ENCODE measurements at regions not wholly inside any gene's neighbourhood (a gene's known extent, or its start where the extent isn't known, plus 50 kb on each side); places are given as distances from the start of the nearest gene placed in this dataset.

DNA sequence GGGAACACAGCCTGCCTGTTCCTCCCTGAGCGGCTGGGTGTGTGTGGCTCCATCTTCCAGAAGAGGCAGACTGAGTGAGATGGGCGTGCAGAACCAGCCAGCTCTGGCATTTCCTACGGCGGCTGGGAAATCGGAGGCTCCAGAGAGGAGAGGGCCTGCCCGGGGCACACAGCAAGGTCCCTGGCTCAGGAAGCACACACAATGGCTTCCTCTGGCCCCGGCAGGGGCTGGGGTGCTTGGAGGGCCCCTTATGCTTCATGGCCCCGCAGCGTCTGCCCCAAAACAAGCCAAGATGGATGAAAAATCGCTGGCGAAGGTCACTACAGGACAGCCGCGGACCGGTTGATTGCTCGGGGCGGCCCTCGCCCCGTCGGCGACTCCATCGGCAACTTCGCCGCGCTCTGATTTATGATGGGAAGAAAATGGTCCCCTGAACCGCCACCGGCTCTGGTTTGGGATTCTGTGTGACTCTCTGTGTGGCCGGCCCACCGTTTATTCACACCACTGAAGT, 191.5 kb upstream of the C14orf180 start:
- TF ChIP-seq, protein P1, sequence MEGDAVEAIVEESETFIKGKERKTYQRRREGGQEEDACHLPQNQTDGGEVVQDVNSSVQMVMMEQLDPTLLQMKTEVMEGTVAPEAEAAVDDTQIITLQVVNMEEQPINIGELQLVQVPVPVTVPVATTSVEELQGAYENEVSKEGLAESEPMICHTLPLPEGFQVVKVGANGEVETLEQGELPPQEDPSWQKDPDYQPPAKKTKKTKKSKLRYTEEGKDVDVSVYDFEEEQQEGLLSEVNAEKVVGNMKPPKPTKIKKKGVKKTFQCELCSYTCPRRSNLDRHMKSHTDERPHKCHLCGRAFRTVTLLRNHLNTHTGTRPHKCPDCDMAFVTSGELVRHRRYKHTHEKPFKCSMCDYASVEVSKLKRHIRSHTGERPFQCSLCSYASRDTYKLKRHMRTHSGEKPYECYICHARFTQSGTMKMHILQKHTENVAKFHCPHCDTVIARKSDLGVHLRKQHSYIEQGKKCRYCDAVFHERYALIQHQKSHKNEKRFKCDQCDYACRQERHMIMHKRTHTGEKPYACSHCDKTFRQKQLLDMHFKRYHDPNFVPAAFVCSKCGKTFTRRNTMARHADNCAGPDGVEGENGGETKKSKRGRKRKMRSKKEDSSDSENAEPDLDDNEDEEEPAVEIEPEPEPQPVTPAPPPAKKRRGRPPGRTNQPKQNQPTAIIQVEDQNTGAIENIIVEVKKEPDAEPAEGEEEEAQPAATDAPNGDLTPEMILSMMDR (conservative IDR thresholded peaks at IDR 0.05 in 1 of 2, IDR thresholded peaks at IDR 0.05 in 1 of 2; ENCODE audit: low read depth in 1 of 2, low read length in 2 of 2): no peak
- no peak for TF ChIP-seq EZH2 (IDR thresholded peaks at IDR 0.05; ENCODE audit: low read length, missing control alignments)
